Ovary (tissue), 7 donors: ENCODE measurements at regions not wholly inside any gene's neighbourhood (a gene's known extent, or its start where the extent isn't known, plus 50 kb on each side); places are given as distances from the start of the nearest gene placed in this dataset.

Experiments used
- DNase-seq, 5 donors: peaks; one replicate each; pipeline ENCODE4 v3.0.0-alpha.2; 2019 to 2020
- H3K27ac ChIP-seq, 2 donors: fragments of 200-600 bp; one replicate each; pipeline versions ENCODE4 v1.5.1 to v1.8.0; 2019 to 2022
- H3K27me3 ChIP-seq: fragments of 200-600 bp; one replicate; pipeline ENCODE4 v1.8.0; 2022
- H3K36me3 ChIP-seq: fragments of 200-600 bp; sonication (generic); one replicate; pipeline ENCODE4 v1.5.1; 2019
- H3K4me1 ChIP-seq: one replicate; pipeline ENCODE4 v1.8.1; 2013; ENCODE audit warnings: mild to moderate bottlenecking, moderate library complexity; ENCODE audit not compliant: insufficient read depth
- H3K4me3 ChIP-seq: fragments of 200-600 bp; sonication (generic); one replicate; pipeline ENCODE4 v1.5.1; 2017
- H3K9me3 ChIP-seq, 2 donors: fragments of 200-600 bp in 1 of 2; sonication (generic) in 1 of 2; one replicate each; pipeline versions ENCODE4 v1.5.1 to v1.8.1; 2013 to 2019; ENCODE audit warnings: mild to moderate bottlenecking in 1 of 2, moderate library complexity in 1 of 2
- CTCF ChIP-seq, 3 donors: fragments of 450-650 bp in 2 of 3; fragments of 200-600 bp in 1 of 3; IDR thresholded peaks; one replicate each; pipeline versions ENCODE4 v1.5.1 to v1.8.0; 2016 to 2022; ENCODE audit warnings: antibody characterized with exemption in 3 of 3, mild to moderate bottlenecking in 1 of 3
- EP300 ChIP-seq: sonication (generic); formaldehyde crosslinking; IDR thresholded peaks from one replicate; pipeline ENCODE4 v1.6.1; 2017; ENCODE audit warnings: antibody characterized with exemption
- POLR2A ChIP-seq: fragments of 450-650 bp; IDR thresholded peaks from one replicate; pipeline ENCODE4 v1.6.1; 2017; ENCODE audit warnings: antibody characterized with exemption, mild to moderate bottlenecking, moderate library complexity
- WGBS, 3 donors: extraction: QIAGEN DNeasy Blood & Tissue Kit in 1 of 3; methylation state at CpG; one replicate each; pipeline versions ENCODE4 v1.1.5 to v1.1.7; 2013 to 2017; 5-methylcytosine and 5-hydroxymethylcytosine counted together
- intact Hi-C, 4 donors: fragments of 100-400 bp; cut with DNase I; formaldehyde crosslinking; loops; one replicate each; pipeline versions ENCODE4 v1.11.0 to v1.15.1; 2022 to 2023
- donor health status: DM: no; HTN: no; CAD: no; lungs with moderate emphysema.
- donor health status: DM: no; HTN: no; CAD: no.
- donor health status: Bipolar disorder and iron deficiency.
- donor health status: DM: no; HTN: no; CAD: no.
- donor health status: DM: yes; HTN: yes; CAD: no.

- H3K27ac ChIP-seq = no peak overlapping the region
- intact Hi-C loops = no loop called here
- DNase-seq = no peak
- no peak for TF ChIP-seq CTCF (IDR thresholded peaks at IDR 0.05)
- no peak for TF ChIP-seq POLR2A
- TF ChIP-seq EP300 = no peak
- H3K27me3 ChIP-seq = no peaks in the 10 kb centered on the region
- no peaks in the 10 kb centered on the region for H3K4me1 ChIP-seq
- H3K36me3 ChIP-seq = no peaks in the 10 kb centered on the region
- WGBS, 3 donors = 86 to 88% (median 86%) methylated on average over 13 of the region's 13 CpGs
- peaks cover 0 to 3% of the 10 kb centered on the region in 2 donors for H3K9me3 ChIP-seq
- no peak overlapping the region for H3K4me3 ChIP-seq
Measured at GRCh38 chr4:35106091-35106734, 1138.1 kb downstream of the ARAP2 start.

GRCh38 chr4:35124106-35124505, 1120.2 kb downstream of the ARAP2 start:
- no peak for DNase-seq
- intact Hi-C loops = no loop called here
- Histone ChIP-seq H3K36me3 (no peaks in the 10 kb centered on the region), H3K4me3 (no peak overlapping the region), H3K27ac (no peak overlapping the region), H3K27me3 (no peaks in the 10 kb centered on the region), H3K4me1 (no peaks in the 10 kb centered on the region), H3K9me3 (no peaks in the 10 kb centered on the region)
- TF ChIP-seq EP300 (no peak), CTCF (IDR thresholded peaks at IDR 0.05) (no peak), POLR2A (no peak)

GRCh38 chr4:35125995-35126712, 1118.2 kb downstream of the ARAP2 start:
- H3K4me1 ChIP-seq = no peaks in the 10 kb centered on the region
- no peaks in the 10 kb centered on the region for H3K27me3 ChIP-seq
- H3K4me3 ChIP-seq = no peak overlapping the region
- H3K27ac ChIP-seq = no peak overlapping the region
- no peaks in the 10 kb centered on the region for H3K9me3 ChIP-seq
- no peak for TF ChIP-seq EP300
- intact Hi-C loops = no loop called here
- no peaks in the 10 kb centered on the region for H3K36me3 ChIP-seq
- 64 to 84% (median 70%) methylated on average over 4 of the region's 4 CpGs for WGBS, 3 donors
- no peak for DNase-seq

- H3K4me1 ChIP-seq = no peaks in the 10 kb centered on the region
Measured at GRCh38 chr4:35138449-35138848, 1105.9 kb downstream of the ARAP2 start.

More at GRCh38 chr4:35138449-35138848, 1105.9 kb downstream of the ARAP2 start:
- no peak overlapping the region for H3K27ac ChIP-seq
- TF ChIP-seq POLR2A (no peak), EP300 (no peak), CTCF (IDR thresholded peaks at IDR 0.05) (no peak)
- no peaks in the 10 kb centered on the region for H3K9me3 ChIP-seq
- H3K36me3 ChIP-seq = no peaks in the 10 kb centered on the region
- no peaks in the 10 kb centered on the region for H3K27me3 ChIP-seq
- WGBS, 3 donors = 44 to 56% (median 47%) methylated on average over 2 of the region's 2 CpGs
- DNase-seq = no peak
- intact Hi-C loops = no loop called here
- no peak overlapping the region for H3K4me3 ChIP-seq
